22Rv1 (cell line): ENCODE measurements at regions not wholly inside any gene's neighbourhood (a gene's known extent, or its start where the extent isn't known, plus 50 kb on each side); places are given as distances from the start of the nearest gene placed in this dataset.
A peak's percentile ranks its signal among the peaks of the same experiment; 100 is the strongest.
"Not testable (repeated sequence)": the region's sequence is repeated elsewhere in the genome, so short reads cannot be mapped to it uniquely, and the experiment has no call there.

Source experiments
- H3K27ac ChIP-seq: fragments of 450-650 bp; 2 replicates; pipeline ENCODE4 v1.5.1; 2017
- CTCF ChIP-seq: fragments of 450-650 bp; IDR thresholded peaks from 2 replicates; pipeline ENCODE4 v1.5.1; 2017; ENCODE audit warnings: mild to moderate bottlenecking
- ZFX ChIP-seq: fragments of 450-650 bp; IDR thresholded peaks from 2 replicates; pipeline ENCODE4 v1.6.1; 2017; ENCODE audit warnings: antibody characterized with exemption, borderline replicate concordance

- H3K27ac ChIP-seq: peak overlapping the region; percentile 10
- TF ChIP-seq CTCF: no peak
- no peak for TF ChIP-seq ZFX
Measured at GRCh38 chr4:114250439-114250891, 271.0 kb upstream of the ARSJ start.

GRCh38 chr4:114251020-114251419 is 271.6 kb upstream of the ARSJ start:
- TF ChIP-seq CTCF: no peak
- TF ChIP-seq ZFX: no peak
- H3K27ac ChIP-seq: peak overlapping the region; percentile 10; the same call in 1 of the 2 replicates

GRCh38 chr4:114252499-114252898 is 273.1 kb upstream of the ARSJ start:
- TF ChIP-seq ZFX: no peak
- no peak for TF ChIP-seq CTCF
- H3K27ac ChIP-seq: no peak overlapping the region

GRCh38 chr4:114257501-114257900 is 278.1 kb upstream of the ARSJ start:
- TF ChIP-seq ZFX (no peak), CTCF (no peak)
- no peak overlapping the region for H3K27ac ChIP-seq

GRCh38 chr4:114262421-114262820 is 283.0 kb upstream of the ARSJ start:
- H3K27ac ChIP-seq: not testable (repeated sequence)

- H3K27ac ChIP-seq: no peak overlapping the region
- TF ChIP-seq CTCF (no peak), ZFX (no peak)
Measured at GRCh38 chr4:114263233-114263632, 283.8 kb upstream of the ARSJ start.

- no peak overlapping the region for H3K27ac ChIP-seq
- TF ChIP-seq ZFX: no peak
- no peak for TF ChIP-seq CTCF
Measured at GRCh38 chr4:114264452-114264851, 285.0 kb upstream of the ARSJ start.

- H3K27ac ChIP-seq: no peak overlapping the region
- no peak for TF ChIP-seq CTCF
- TF ChIP-seq ZFX: no peak
Measured at GRCh38 chr4:114264877-114265291, 285.4 kb upstream of the ARSJ start.
